Cardiac fibroblast (primary cell): ENCODE measurements at regions not wholly inside any gene's neighbourhood (a gene's known extent, or its start where the extent isn't known, plus 50 kb on each side); places are given as distances from the start of the nearest gene placed in this dataset.

Experiments used
- DNase-seq, 2 donors: peaks; one replicate each; pipeline versions ENCODE4 v3.0.0 to v3.0.0-alpha.2; 2010; ENCODE audit warnings: low read depth in 2 of 2
- H3K4me3 ChIP-seq, 2 donors: replicated peaks in 1 of 2; 1 replicate in 1 of 2; 2 replicates in 1 of 2; pipeline ENCODE4 v1.5.1; 2011; ENCODE audit warnings: low read depth in 2 of 2, low read length in 2 of 2, mild to moderate bottlenecking in 2 of 2, moderate library complexity in 1 of 2
- TF ChIP-seq, protein P1 (sequence below): IDR thresholded peaks from one replicate; pipeline ENCODE4 v1.5.1; 2011; ENCODE audit warnings: low read depth, mild to moderate bottlenecking, low read length, inconsistent platforms

- TF ChIP-seq, protein P1, sequence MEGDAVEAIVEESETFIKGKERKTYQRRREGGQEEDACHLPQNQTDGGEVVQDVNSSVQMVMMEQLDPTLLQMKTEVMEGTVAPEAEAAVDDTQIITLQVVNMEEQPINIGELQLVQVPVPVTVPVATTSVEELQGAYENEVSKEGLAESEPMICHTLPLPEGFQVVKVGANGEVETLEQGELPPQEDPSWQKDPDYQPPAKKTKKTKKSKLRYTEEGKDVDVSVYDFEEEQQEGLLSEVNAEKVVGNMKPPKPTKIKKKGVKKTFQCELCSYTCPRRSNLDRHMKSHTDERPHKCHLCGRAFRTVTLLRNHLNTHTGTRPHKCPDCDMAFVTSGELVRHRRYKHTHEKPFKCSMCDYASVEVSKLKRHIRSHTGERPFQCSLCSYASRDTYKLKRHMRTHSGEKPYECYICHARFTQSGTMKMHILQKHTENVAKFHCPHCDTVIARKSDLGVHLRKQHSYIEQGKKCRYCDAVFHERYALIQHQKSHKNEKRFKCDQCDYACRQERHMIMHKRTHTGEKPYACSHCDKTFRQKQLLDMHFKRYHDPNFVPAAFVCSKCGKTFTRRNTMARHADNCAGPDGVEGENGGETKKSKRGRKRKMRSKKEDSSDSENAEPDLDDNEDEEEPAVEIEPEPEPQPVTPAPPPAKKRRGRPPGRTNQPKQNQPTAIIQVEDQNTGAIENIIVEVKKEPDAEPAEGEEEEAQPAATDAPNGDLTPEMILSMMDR, result no peak
- H3K4me3 ChIP-seq, result no peak overlapping the region
- no peak for DNase-seq
Observed at GRCh38 chr2:65919550-65920188, 487.3 kb upstream of the SPRED2 start.

- DNase-seq, result no peak
- H3K4me3 ChIP-seq, result no peak overlapping the region
- TF ChIP-seq, protein P1, result no peak
Observed at GRCh38 chr2:65918760-65919187, 486.4 kb upstream of the SPRED2 start.

GRCh38 chr2:65917986-65918385 is 485.6 kb upstream of the SPRED2 start:
- DNase-seq, result no peak
- no peak overlapping the region for H3K4me3 ChIP-seq
- TF ChIP-seq, protein P1, result no peak

GRCh38 chr2:65916785-65917295 is 484.4 kb upstream of the SPRED2 start:
- DNase-seq, result no peak
- no peak overlapping the region for H3K4me3 ChIP-seq
- TF ChIP-seq, protein P1, result no peak

DNA sequence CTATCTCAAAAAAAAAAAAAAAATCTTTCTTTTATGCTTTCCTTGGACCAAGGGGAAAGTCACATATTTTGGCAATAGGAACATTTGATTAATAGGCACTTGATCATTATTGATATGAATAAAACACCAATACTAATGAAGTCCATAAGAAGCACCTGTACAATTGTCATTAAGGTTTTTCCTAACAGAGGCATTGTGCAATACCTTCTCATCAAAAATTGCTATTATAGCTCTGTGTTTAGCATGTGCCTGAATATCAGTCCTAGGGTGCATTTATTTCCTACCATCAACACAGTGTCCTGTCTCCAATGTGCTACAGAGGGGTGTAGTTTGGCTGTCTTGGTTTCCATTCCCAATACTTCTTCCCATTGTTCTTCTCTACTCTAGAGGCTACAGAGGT is 483.8 kb upstream of the SPRED2 start:
- no peak for DNase-seq
- no peak overlapping the region for H3K4me3 ChIP-seq
- TF ChIP-seq, protein P1, result no peak

DNA sequence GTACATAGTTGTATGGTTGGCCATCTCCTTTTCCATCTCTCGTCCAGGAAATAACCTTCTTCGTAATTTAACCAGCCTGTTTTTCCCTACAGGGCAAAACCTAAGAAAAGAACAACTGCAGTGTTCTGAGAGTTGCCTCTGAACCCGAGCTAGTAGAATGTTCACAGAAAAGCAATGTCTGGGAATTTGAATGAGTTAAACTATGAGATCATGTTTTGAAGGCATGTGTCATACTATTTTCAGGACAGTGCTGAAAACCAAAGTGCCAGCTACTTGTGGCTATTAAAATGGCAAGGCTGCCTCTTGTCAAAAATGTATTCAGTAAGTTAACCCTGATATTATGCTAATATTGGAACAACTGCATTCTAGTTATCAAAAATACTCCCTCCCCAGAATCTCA is 482.9 kb upstream of the SPRED2 start:
- TF ChIP-seq, protein P1, result no peak
- no peak overlapping the region for H3K4me3 ChIP-seq
- DNase-seq, result no peak
